H1 (cell line): ENCODE measurements at regions not wholly inside any gene's neighbourhood (a gene's known extent, or its start where the extent isn't known, plus 50 kb on each side); places are given as distances from the start of the nearest gene placed in this dataset.

Source experiments
- CTCF ChIA-PET: fragments of 300-600 bp; sonication (Branson Sonifier 250); formaldehyde crosslinking; loops from one replicate; lab custom pipeline; 2021; ENCODE audit not compliant: partially characterized antibody; lab: Charles Lee
- POLR2A ChIA-PET: fragments of 300-600 bp; sonication (Branson Sonifier 250); formaldehyde crosslinking; loops from one replicate; lab custom pipeline; 2021; ENCODE audit warnings: inconsistent platforms; ENCODE audit not compliant: partially characterized antibody; lab: Charles Lee
- DNase-seq, 2 experiments: peaks; one replicate each; pipeline versions ENCODE4 v3.0.0 to v3.0.0-alpha.2; 2010 to 2022; ENCODE audit warnings: low spot score in 2 of 2, low read depth in 1 of 2, mixed read lengths in 1 of 2
- FAIRE-seq: peaks from 2 replicates; lab custom pipeline; 2011; peaks lifted over from hg19 to GRCh38; lab: Jason Lieb, UNC
- H2AFZ ChIP-seq: 2 replicates; pipeline ENCODE4 v1.8.1; 2012; ENCODE audit warnings: low read length, inconsistent platforms
- H2AK5ac ChIP-seq: 2 replicates; pipeline ENCODE4 v1.6.1; 2013; ENCODE audit warnings: low read depth, low read length
- H2BK120ac ChIP-seq: replicated peaks from 2 replicates; pipeline ENCODE3; 2013; ENCODE audit warnings: low read depth, low read length, inconsistent platforms
- H2BK12ac ChIP-seq: 2 replicates; pipeline ENCODE4 v1.6.1; 2013; ENCODE audit warnings: low read depth, low read length
- H2BK15ac ChIP-seq: 2 replicates; pipeline ENCODE4 v1.6.1; 2013; ENCODE audit warnings: low read length
- H2BK20ac ChIP-seq: 2 replicates; pipeline ENCODE4 v1.6.1; 2013; ENCODE audit warnings: low read length
- H2BK5ac ChIP-seq: 2 replicates; pipeline ENCODE4 v1.6.1; 2013; ENCODE audit warnings: low read depth, low read length
- H3K14ac ChIP-seq: 2 replicates; pipeline ENCODE4 v1.6.1; 2013; ENCODE audit warnings: inconsistent platforms; ENCODE audit not compliant: insufficient read length
- H3K18ac ChIP-seq: 2 replicates; pipeline ENCODE4 v1.6.1; 2013; ENCODE audit warnings: low read length; ENCODE audit errors: extremely low read depth
- H3K23ac ChIP-seq: 2 replicates; pipeline ENCODE4 v1.6.1; 2013; ENCODE audit warnings: inconsistent platforms; ENCODE audit not compliant: insufficient read length
- H3K23me2 ChIP-seq: 2 replicates; pipeline ENCODE4 v1.6.1; 2013; ENCODE audit warnings: low read depth, low read length
- H3K27ac ChIP-seq: 2 replicates; pipeline ENCODE4 v1.6.1; 2011; ENCODE audit warnings: low read depth, low read length, inconsistent platforms
- H3K27me3 ChIP-seq, 4 experiments: replicated peaks in 1 of 4; 1 replicate in 1 of 4; 2 replicates in 3 of 4; pipeline versions ENCODE4 v1.6.1 to v1.8.1; 2011 to 2013; ENCODE audit warnings: low read length in 3 of 4, mild to moderate bottlenecking in 3 of 4, inconsistent platforms in 2 of 4, mixed read lengths in 2 of 4, moderate library complexity in 1 of 4; ENCODE audit not compliant: control insufficient read depth in 3 of 4, insufficient read depth in 3 of 4; ENCODE audit errors: extremely low read depth in 1 of 4
- H3K36me3 ChIP-seq, 4 experiments: 2 replicates each; pipeline versions ENCODE4 v1.6.1 to v1.8.1; 2011 to 2013; ENCODE audit warnings: mild to moderate bottlenecking in 4 of 4, low read length in 3 of 4, moderate library complexity in 2 of 4, control low read depth in 1 of 4, inconsistent platforms in 1 of 4; ENCODE audit not compliant: insufficient read depth in 4 of 4, control insufficient read depth in 2 of 4
- H3K4ac ChIP-seq: replicated peaks from 2 replicates; pipeline ENCODE3; 2013; ENCODE audit warnings: low read length, low read depth, mixed read lengths, inconsistent platforms; ENCODE audit not compliant: insufficient read length
- H3K4me1 ChIP-seq, 4 experiments: replicated peaks in 1 of 4; 1 replicate in 1 of 4; 2 replicates in 3 of 4; pipeline versions ENCODE4 v1.6.1 to v1.8.1; 2011 to 2013; ENCODE audit warnings: low read length in 3 of 4, inconsistent platforms in 2 of 4, mixed read lengths in 1 of 4; ENCODE audit not compliant: insufficient read depth in 4 of 4, control insufficient read depth in 3 of 4
- H3K4me2 ChIP-seq, 2 experiments: 2 replicates each; pipeline versions ENCODE4 v1.6.1 to v1.8.1; 2011 to 2013; ENCODE audit warnings: low read depth in 2 of 2, low read length in 2 of 2, control low read depth in 1 of 2, inconsistent platforms in 1 of 2, mild to moderate bottlenecking in 1 of 2; ENCODE audit not compliant: insufficient read depth in 1 of 2
- H3K4me3 ChIP-seq, 4 experiments: fragments of 200-600, 300-600 bp in 1 of 4; sonication (generic), shearing (Covaris generic), sonication (Bioruptor Twin) in 1 of 4; 2 replicates each; pipeline versions ENCODE4 v1.5.1 to v1.8.1; 2011 to 2016; ENCODE audit warnings: low read length in 4 of 4, low read depth in 3 of 4, control low read depth in 2 of 4, inconsistent platforms in 2 of 4, mild to moderate bottlenecking in 2 of 4, mixed read lengths in 1 of 4, moderate library complexity in 1 of 4; ENCODE audit not compliant: insufficient read depth in 2 of 4; ENCODE audit errors: extremely low read depth in 1 of 4
- H3K56ac ChIP-seq: replicated peaks from 2 replicates; pipeline ENCODE3; 2013; ENCODE audit warnings: low read depth, mild to moderate bottlenecking, mixed read lengths, low read length, inconsistent platforms; ENCODE audit not compliant: insufficient read length
- H3K79me1 ChIP-seq: 2 replicates; pipeline ENCODE4 v1.6.1; 2013; ENCODE audit warnings: low read depth, low read length, control low read depth
- H3K79me2 ChIP-seq, 2 experiments: 2 replicates each; pipeline versions ENCODE4 v1.6.1 to v1.8.1; 2012 to 2013; ENCODE audit warnings: low read length in 2 of 2, mild to moderate bottlenecking in 2 of 2, inconsistent platforms in 1 of 2; ENCODE audit not compliant: insufficient read depth in 2 of 2, control insufficient read depth in 1 of 2
- H3K9ac ChIP-seq, 4 experiments: replicated peaks in 1 of 4; 1 replicate in 1 of 4; 2 replicates in 3 of 4; pipeline versions ENCODE4 v1.6.1 to v1.8.1; 2011 to 2013; ENCODE audit warnings: low read depth in 3 of 4, low read length in 3 of 4, control low read depth in 2 of 4, mild to moderate bottlenecking in 2 of 4, moderate library complexity in 2 of 4, inconsistent platforms in 1 of 4; ENCODE audit errors: extremely low read depth in 1 of 4
- H3K9me3 ChIP-seq, 2 experiments: 2 replicates each; pipeline versions ENCODE4 v1.6.1 to v1.8.1; 2012 to 2013; ENCODE audit warnings: mild to moderate bottlenecking in 2 of 2, moderate library complexity in 2 of 2, control low read depth in 1 of 2, inconsistent platforms in 1 of 2, low read depth in 1 of 2, low read length in 1 of 2, mixed read lengths in 1 of 2; ENCODE audit not compliant: insufficient read depth in 2 of 2
- H4K20me1 ChIP-seq, 2 experiments: replicated peaks in 1 of 2; 2 replicates each; pipeline versions ENCODE3 to v1.8.1; 2011 to 2013; ENCODE audit warnings: inconsistent platforms in 2 of 2, low read length in 2 of 2, mild to moderate bottlenecking in 1 of 2; ENCODE audit not compliant: insufficient read depth in 2 of 2, control insufficient read depth in 1 of 2
- H4K5ac ChIP-seq: 2 replicates; pipeline ENCODE4 v1.6.1; 2013; ENCODE audit warnings: low read length, low read depth, mixed read lengths, inconsistent platforms; ENCODE audit not compliant: insufficient read length
- H4K8ac ChIP-seq: 2 replicates; pipeline ENCODE4 v1.8.0; 2013; ENCODE audit warnings: mild to moderate bottlenecking, moderate library complexity, low read length, inconsistent platforms; ENCODE audit not compliant: insufficient read depth; ENCODE audit errors: extremely low read depth
- H4K91ac ChIP-seq: replicated peaks from 2 replicates; pipeline ENCODE3; 2013; ENCODE audit warnings: low read length, mixed read lengths, inconsistent platforms; ENCODE audit not compliant: insufficient read length
- ASH2L ChIP-seq: fragments of 200-600, 300-600 bp; sonication (generic); IDR thresholded peaks from one replicate; pipeline ENCODE4 v1.7.1; 2017; ENCODE audit warnings: low read length
- CHD1 ChIP-seq: IDR thresholded peaks from 2 replicates; pipeline ENCODE4 v1.6.1; 2012; ENCODE audit warnings: low read depth, low read length, improper control_type of control experiment
- CHD2 ChIP-seq: IDR thresholded peaks from 2 replicates; pipeline ENCODE4 v1.6.1; 2012; ENCODE audit warnings: low read length, improper control_type of control experiment
- GTF2F1 ChIP-seq: IDR thresholded peaks from 2 replicates; pipeline ENCODE4 v1.6.1; 2012; ENCODE audit warnings: low read depth, low read length, improper control_type of control experiment, borderline replicate concordance
- HDAC6 ChIP-seq: IDR thresholded peaks from one replicate; pipeline ENCODE4 v1.7.1; 2012; ENCODE audit warnings: low read depth, mild to moderate bottlenecking, inconsistent platforms, low read length, moderate library complexity
- KDM1A ChIP-seq: fragments of 200-600, 300-600 bp; sonication (generic); IDR thresholded peaks from 2 replicates; pipeline ENCODE4 v1.7.1; 2016; ENCODE audit warnings: mild to moderate bottlenecking, low read length, borderline replicate concordance
- SAP30 ChIP-seq: fragments of 300-600 bp; sonication (generic); IDR thresholded peaks from 2 replicates; pipeline ENCODE4 v1.7.1; 2012; ENCODE audit warnings: low read length, moderate library complexity, mild to moderate bottlenecking, inconsistent platforms; ENCODE audit not compliant: insufficient read depth, insufficient replicate concordance
- SIN3A ChIP-seq, 2 experiments: IDR thresholded peaks in 1 of 2; conservative IDR thresholded peaks in 1 of 2; 2 replicates each; pipeline ENCODE4 v1.6.1; 2011 to 2012; ENCODE audit warnings: low read length in 2 of 2, improper control_type of control experiment in 1 of 2, low read depth in 1 of 2, mild to moderate bottlenecking in 1 of 2
- SP1 ChIP-seq: IDR thresholded peaks from 2 replicates; pipeline ENCODE4 v1.6.1; 2011; ENCODE audit warnings: low read depth, low read length
- SP2 ChIP-seq: IDR thresholded peaks from 2 replicates; pipeline ENCODE4 v1.6.1; 2012; ENCODE audit warnings: mild to moderate bottlenecking, low read length, inconsistent platforms
- SUZ12 ChIP-seq: fragments of 200-600 bp; sonication (generic); IDR thresholded peaks from 2 replicates; pipeline ENCODE4 v1.6.1; 2012; ENCODE audit warnings: mild to moderate bottlenecking, inconsistent platforms, low read length, moderate library complexity, mixed read lengths
- ZNF274 ChIP-seq: IDR thresholded peaks from 2 replicates; pipeline ENCODE4 v1.7.0; 2012; ENCODE audit warnings: low read length, borderline replicate concordance; ENCODE audit errors: extremely low read depth
- WGBS, 2 experiments: shearing (Covaris generic) in 1 of 2; methylation state at CpG; one replicate each; pipeline versions ENCODE4 v1.1.6 to v1.1.7; 2013 to 2015; ENCODE audit warnings: low lambda C conversion rate in 2 of 2, mixed read lengths in 2 of 2, inconsistent platforms in 1 of 2, low coverage in 1 of 2, missing lambda C conversion rate in 1 of 2; ENCODE audit not compliant: insufficient replicate concordance in 2 of 2, insufficient coverage in 1 of 2, insufficient read length in 1 of 2; ENCODE audit errors: extremely low coverage in 1 of 2, missing lambda C conversion rate in 1 of 2; 5-methylcytosine and 5-hydroxymethylcytosine counted together

- Histone ChIP-seq H4K5ac (no peak overlapping the region), H3K36me3 (no peaks in the 10 kb centered on the region), H3K4me2 (no peak overlapping the region), H3K23me2 (no peaks in the 10 kb centered on the region), H2AK5ac (no peak overlapping the region), H3K56ac (no peak overlapping the region), H3K79me2 (no peaks in the 10 kb centered on the region), H3K4me1 (no peaks in the 10 kb centered on the region), H3K27ac (no peak overlapping the region), H3K23ac (no peak overlapping the region), H2BK12ac (no peak overlapping the region), H4K20me1 (no peaks in the 10 kb centered on the region), H3K14ac (no peak overlapping the region), H2AFZ (no peak overlapping the region), H3K18ac (no peak overlapping the region), H2BK20ac (no peak overlapping the region), H4K8ac (no peak overlapping the region), H3K9ac (no peak overlapping the region), H2BK15ac (no peak overlapping the region), H3K9me3 (no peaks in the 10 kb centered on the region), H3K4me3 (no peak overlapping the region), H2BK5ac (no peak overlapping the region), H3K27me3 (no peaks in the 10 kb centered on the region), H3K79me1 (no peaks in the 10 kb centered on the region), H3K4ac (no peak overlapping the region), H2BK120ac (no peak overlapping the region), H4K91ac (no peak overlapping the region)
- TF ChIP-seq ASH2L = no peak
- no peak for TF ChIP-seq SIN3A (conservative IDR thresholded peaks at IDR 0.05 in 1 of 2, IDR thresholded peaks at IDR 0.05 in 1 of 2; ENCODE audit: low read depth in 1 of 2, low read length in 2 of 2)
- TF ChIP-seq CHD2 = no peak
- TF ChIP-seq HDAC6 = no peak
- TF ChIP-seq SAP30 = no peak
- no peak for TF ChIP-seq ZNF274
- no peak for TF ChIP-seq SUZ12
- TF ChIP-seq SP2 = no peak
- no peak for TF ChIP-seq CHD1
- TF ChIP-seq KDM1A = no peak
- TF ChIP-seq SP1 = no peak
- TF ChIP-seq GTF2F1 = no peak
- 90% methylated on average over 3 of the region's 3 CpGs; no CpG with 5 or more reads in 1 of the 2 experiments for WGBS, 2 experiments
- DNase-seq (no peak), FAIRE-seq (no peak)
- POLR2A ChIA-PET = no interaction called here
- CTCF ChIA-PET = no interaction called here
Measured at GRCh38 chr11:105381941-105382340, 227.9 kb upstream of the GRIA4 start.
